T-cell (primary cell): ENCODE measurements at regions not wholly inside any gene's neighbourhood (a gene's known extent, or its start where the extent isn't known, plus 50 kb on each side); places are given as distances from the start of the nearest gene placed in this dataset.

Experiments
- ATAC-seq, 4 experiments: fragments of 200-7000 bp in 3 of 4; fragments of 150-1000 bp in 1 of 4; cut with Tn5 transposase; replicated peaks in 1 of 4; 1 replicate in 3 of 4; 2 replicates in 1 of 4; pipeline ENCODE4 v1.10.0; 2021; ENCODE audit warnings: moderate library complexity in 3 of 4, mild to moderate bottlenecking in 2 of 4, moderate number of reproducible peaks in 1 of 4
- CTCF ChIA-PET, 2 donors: fragments of 300-600 bp; sonication (Branson Sonifier 250); formaldehyde crosslinking; loops; one replicate each; lab custom pipeline; 2022; ENCODE audit warnings: antibody characterized with exemption in 2 of 2; lab: Charles Lee
- POLR2A ChIA-PET, 2 donors: fragments of 300-600 bp; sonication (Branson Sonifier 250); formaldehyde crosslinking; loops; one replicate each; lab custom pipeline; 2022; ENCODE audit warnings: antibody characterized with exemption in 2 of 2; lab: Charles Lee
- DNase-seq, 35 experiments: peaks; one replicate each; pipeline versions ENCODE4 v3.0.0 to v3.0.0-alpha.2; 2013 to 2023
- H3K27ac ChIP-seq: one replicate; pipeline ENCODE4 v1.5.1; 2013; ENCODE audit warnings: low read length
- H3K27me3 ChIP-seq, 2 experiments: replicated peaks in 1 of 2; 1 replicate in 1 of 2; 2 replicates in 1 of 2; pipeline versions ENCODE4 v1.6.1 to v1.7.0; 2013; ENCODE audit warnings: low read length in 1 of 2, mixed read lengths in 1 of 2; ENCODE audit not compliant: control insufficient read depth in 2 of 2, insufficient read depth in 2 of 2; ENCODE audit errors: extremely low read depth in 1 of 2
- H3K36me3 ChIP-seq, 2 donors: 1 replicate in 1 of 2; 2 replicates in 1 of 2; pipeline versions ENCODE4 v1.6.1 to v1.7.0; 2013; ENCODE audit warnings: low read length in 1 of 2; ENCODE audit not compliant: control insufficient read depth in 2 of 2, insufficient read depth in 1 of 2; ENCODE audit errors: extremely low read depth in 1 of 2
- H3K4me1 ChIP-seq, 2 experiments: 1 replicate in 1 of 2; 2 replicates in 1 of 2; pipeline versions ENCODE4 v1.6.1 to v1.7.0; 2013; ENCODE audit warnings: low read length in 2 of 2, mixed read lengths in 1 of 2; ENCODE audit not compliant: insufficient read depth in 2 of 2, control insufficient read depth in 1 of 2; ENCODE audit errors: extremely low read depth in 1 of 2
- H3K4me3 ChIP-seq, 2 donors: 1 replicate in 1 of 2; 2 replicates in 1 of 2; pipeline versions ENCODE4 v1.5.1 to v1.7.0; 2013; ENCODE audit warnings: mild to moderate bottlenecking in 2 of 2, low read length in 1 of 2, moderate library complexity in 1 of 2; ENCODE audit not compliant: control insufficient read depth in 1 of 2; ENCODE audit errors: extremely low read depth in 1 of 2
- H3K9me3 ChIP-seq: 2 replicates; pipeline ENCODE4 v1.7.0; 2013
- H3K27ac Mint-ChIP-seq, 2 donors: one replicate each; pipeline ENCODE4 v1.8.0; 2020 to 2021; ENCODE audit warnings: mild to moderate bottlenecking in 2 of 2, mixed read lengths in 2 of 2
- H3K27me3 Mint-ChIP-seq, 2 donors: one replicate each; pipeline ENCODE4 v1.8.0; 2021 to 2022; ENCODE audit warnings: mixed read lengths in 2 of 2
- H3K36me3 Mint-ChIP-seq: one replicate; pipeline ENCODE4 v1.8.0; 2021; ENCODE audit warnings: mixed read lengths
- H3K4me1 Mint-ChIP-seq, 3 donors: one replicate each; pipeline ENCODE4 v1.8.0; 2020 to 2022; ENCODE audit warnings: mixed read lengths in 3 of 3, mild to moderate bottlenecking in 1 of 3
- H3K4me3 Mint-ChIP-seq, 3 donors: one replicate each; pipeline ENCODE4 v1.8.0; 2020 to 2022; ENCODE audit warnings: mild to moderate bottlenecking in 3 of 3, mixed read lengths in 3 of 3, moderate library complexity in 3 of 3
- H3K9me3 Mint-ChIP-seq, 3 donors: one replicate each; pipeline ENCODE4 v1.8.0; 2020 to 2022; ENCODE audit warnings: mixed read lengths in 3 of 3
- WGBS: methylation state at CpG from one replicate; pipeline ENCODE4 v1.1.5; 2013; ENCODE audit warnings: missing lambda C conversion rate; ENCODE audit not compliant: insufficient coverage; 5-methylcytosine and 5-hydroxymethylcytosine counted together

DNA sequence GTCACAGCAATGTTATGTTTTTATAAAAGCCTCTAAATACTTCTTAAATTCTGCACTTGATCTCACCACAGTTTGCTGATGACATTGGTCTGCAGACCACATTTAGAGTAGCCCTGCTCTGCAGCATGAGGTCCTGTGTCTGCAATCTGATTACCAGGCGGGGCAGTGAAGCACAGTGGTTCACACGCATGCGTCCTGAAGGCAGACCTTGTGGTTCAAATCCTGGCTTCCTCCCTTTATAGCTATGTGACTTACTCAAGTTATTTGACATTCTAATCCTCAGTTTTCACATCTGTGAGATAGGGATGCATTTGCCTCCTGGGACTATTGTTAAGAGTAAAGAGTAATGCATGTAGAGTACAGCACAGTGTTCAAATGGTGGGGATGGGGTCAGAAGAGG, 50.3 kb downstream of the BMAL2 start:
- H3K9me3 Mint-ChIP-seq, result no peaks in the 10 kb centered on the region
- no peaks in the 10 kb centered on the region for H3K36me3 ChIP-seq
- no peak overlapping the region for H3K27ac Mint-ChIP-seq
- H3K4me1 Mint-ChIP-seq, result no peaks in the 10 kb centered on the region
- no peaks in the 10 kb centered on the region for H3K9me3 ChIP-seq
- H3K4me1 ChIP-seq, result no peaks in the 10 kb centered on the region
- H3K27me3 ChIP-seq, result no peaks in the 10 kb centered on the region
- no peaks in the 10 kb centered on the region for H3K36me3 Mint-ChIP-seq
- H3K27ac ChIP-seq, result no peak overlapping the region
- DNase-seq (no peak), ATAC-seq (no peak)
- H3K27me3 Mint-ChIP-seq, result no peaks in the 10 kb centered on the region
- CTCF ChIA-PET, result no interaction called here
- WGBS, result 90% methylated on average over 2 of the region's 3 CpGs
- H3K4me3 ChIP-seq, result no peak overlapping the region
- POLR2A ChIA-PET, result no interaction called here
- H3K4me3 Mint-ChIP-seq, result no peak overlapping the region

DNA sequence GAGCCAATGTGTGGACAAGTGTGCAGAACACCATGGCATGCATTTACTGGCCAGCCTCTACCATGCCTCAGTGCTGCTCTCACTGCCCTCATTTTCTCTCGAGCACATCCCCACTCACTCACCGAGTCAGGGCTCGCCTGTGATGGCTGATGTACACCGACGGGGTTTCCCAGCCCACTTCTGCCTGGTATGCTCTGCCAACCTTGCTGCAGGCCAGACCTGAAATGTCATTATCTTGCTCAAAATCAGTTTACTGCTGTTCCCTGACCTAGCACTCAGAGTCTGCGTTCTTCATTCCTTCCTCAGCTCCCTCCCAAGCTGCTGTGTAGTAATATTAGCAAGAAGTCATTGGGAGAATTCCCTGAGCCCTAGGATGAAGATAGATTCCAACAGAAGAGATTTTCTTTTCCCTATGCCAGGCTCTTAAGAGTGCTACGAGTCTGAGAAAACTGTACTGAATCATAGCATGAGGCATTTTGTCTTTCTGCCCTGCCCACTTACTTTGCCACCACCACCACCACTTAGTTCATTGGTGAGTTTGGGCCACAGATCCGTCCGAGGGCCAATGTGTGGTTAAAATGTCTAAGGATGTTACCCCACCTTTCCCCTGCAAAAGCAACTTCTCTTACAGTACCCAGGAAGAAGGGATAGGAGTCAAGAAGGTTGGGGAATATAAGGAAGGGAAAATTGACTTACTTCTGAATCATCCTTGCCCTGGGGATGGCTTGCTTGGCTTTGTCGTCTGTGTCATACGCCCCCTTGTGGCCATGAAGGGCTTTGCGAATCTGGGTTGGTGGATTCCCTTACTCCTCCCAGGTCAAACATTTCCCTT, 51.0 kb downstream of the BMAL2 start:
- WGBS, result 76% methylated on average over 6 of the region's 12 CpGs
- Histone ChIP-seq H3K27ac (no peak overlapping the region), H3K36me3 (no peaks in the 10 kb centered on the region), H3K27me3 (no peaks in the 10 kb centered on the region), H3K9me3 (no peaks in the 10 kb centered on the region), H3K4me1 (no peaks in the 10 kb centered on the region), H3K4me3 (no peak overlapping the region)
- no peaks in the 10 kb centered on the region for H3K36me3 Mint-ChIP-seq
- H3K4me3 Mint-ChIP-seq, result no peak overlapping the region
- no peak overlapping the region for H3K27ac Mint-ChIP-seq
- POLR2A ChIA-PET, result no interaction called here
- DNase-seq, result peak in 32 of 35 experiments; percentile 7 to 67 (median 34)
- peak in 2 of 4 experiments; percentile 42 to 58 for ATAC-seq
- no peaks in the 10 kb centered on the region for H3K27me3 Mint-ChIP-seq
- H3K9me3 Mint-ChIP-seq, result no peaks in the 10 kb centered on the region
- CTCF ChIA-PET, result interaction anchor here in 1 of 2 donors (1.1 to 1.6 kb wide), 2 partner anchors 9 to 13 kb away, joined by 3 to 5 read pairs; no protein-coding TSS in a partner anchor
- no peaks in the 10 kb centered on the region for H3K4me1 Mint-ChIP-seq

GRCh38 chr12:27384261-27384590, 51.6 kb downstream of the BMAL2 start:
- Histone ChIP-seq H3K4me3 (no peak overlapping the region), H3K27ac (no peak overlapping the region), H3K36me3 (no peaks in the 10 kb centered on the region), H3K4me1 (no peaks in the 10 kb centered on the region), H3K27me3 (no peaks in the 10 kb centered on the region), H3K9me3 (no peaks in the 10 kb centered on the region)
- no peaks in the 10 kb centered on the region for H3K36me3 Mint-ChIP-seq
- H3K27me3 Mint-ChIP-seq, result no peaks in the 10 kb centered on the region
- DNase-seq, result no peak
- no peak overlapping the region for H3K4me3 Mint-ChIP-seq
- no CpG with 5 or more reads among the region's 1 CpG for WGBS
- ChIA-PET POLR2A (no interaction called here), CTCF (interaction anchor here (1.1 to 1.6 kb wide), 3 partner anchors 9 to 33 kb away, joined by 3 to 5 read pairs (median 4); no protein-coding TSS in a partner anchor)
- ATAC-seq, result no peak
- no peak overlapping the region for H3K27ac Mint-ChIP-seq
- H3K4me1 Mint-ChIP-seq, result no peaks in the 10 kb centered on the region
- H3K9me3 Mint-ChIP-seq, result no peaks in the 10 kb centered on the region

GRCh38 chr12:27385766-27386564, 53.3 kb downstream of the BMAL2 start:
- Histone ChIP-seq H3K27ac (no peak overlapping the region), H3K4me3 (no peak overlapping the region), H3K27me3 (no peaks in the 10 kb centered on the region), H3K4me1 (no peaks in the 10 kb centered on the region), H3K9me3 (no peaks in the 10 kb centered on the region), H3K36me3 (no peaks in the 10 kb centered on the region)
- no peak for DNase-seq
- Mint-ChIP-seq H3K27ac (no peak overlapping the region), H3K4me1 (no peaks in the 10 kb centered on the region), H3K27me3 (no peaks in the 10 kb centered on the region), H3K9me3 (no peaks in the 10 kb centered on the region), H3K4me3 (no peak overlapping the region), H3K36me3 (no peaks in the 10 kb centered on the region)
- WGBS, result 89% methylated on average over 7 of the region's 10 CpGs
- ChIA-PET CTCF (interaction anchor here in 1 of 2 donors (0.6 kb wide), 1 partner anchor 1294 kb away, joined by 3 read pairs; no protein-coding TSS in a partner anchor), POLR2A (no interaction called here)
- ATAC-seq, result no peak

DNA sequence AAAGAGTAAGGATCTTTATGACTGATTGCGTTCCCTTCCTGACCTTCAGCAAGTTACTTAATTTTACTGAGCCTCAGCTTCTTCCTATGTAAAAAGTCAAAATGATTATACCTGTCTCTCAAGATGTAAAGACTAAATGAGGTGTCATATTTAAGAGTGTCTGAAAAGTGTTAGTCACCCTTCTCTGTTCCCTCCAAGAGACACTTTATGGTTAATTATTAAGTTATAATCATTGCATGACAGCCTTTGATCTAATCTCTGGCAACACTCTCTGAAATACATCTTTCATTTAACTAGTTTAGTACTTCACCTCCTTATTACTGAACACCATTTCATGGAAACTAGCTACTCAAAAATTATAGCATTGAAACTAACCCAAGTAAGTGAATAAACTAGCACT, 54.8 kb downstream of the BMAL2 start:
- Mint-ChIP-seq H3K4me1 (no peaks in the 10 kb centered on the region), H3K36me3 (no peaks in the 10 kb centered on the region), H3K4me3 (no peak overlapping the region), H3K9me3 (no peaks in the 10 kb centered on the region), H3K27ac (no peak overlapping the region), H3K27me3 (no peaks in the 10 kb centered on the region)
- ATAC-seq (no peak), DNase-seq (no peak)
- ChIA-PET POLR2A (interaction anchor here in 1 of 2 donors (0.5 kb wide), 1 partner anchor 14 kb away, joined by 4 read pairs; no protein-coding TSS in a partner anchor), CTCF (interaction anchor here in 1 of 2 donors (0.6 to 0.7 kb wide), 2 partner anchors 66 to 258 kb away, joined by 3 read pairs; no protein-coding TSS in a partner anchor)
- Histone ChIP-seq H3K4me3 (no peak overlapping the region), H3K27ac (no peak overlapping the region), H3K9me3 (no peaks in the 10 kb centered on the region), H3K36me3 (no peaks in the 10 kb centered on the region), H3K27me3 (no peaks in the 10 kb centered on the region), H3K4me1 (no peaks in the 10 kb centered on the region)
- WGBS, result no CpG with 5 or more reads among the region's 1 CpG

- H3K4me1 ChIP-seq, result no peaks in the 10 kb centered on the region
- ChIA-PET CTCF (interaction anchor here in 1 of 2 donors (0.6 to 1.3 kb wide), 2 partner anchors 10 to 46 kb away, joined by 3 to 5 read pairs; no protein-coding TSS in a partner anchor), POLR2A (no interaction called here)
- Mint-ChIP-seq H3K27ac (no peak overlapping the region), H3K36me3 (no peaks in the 10 kb centered on the region), H3K9me3 (no peaks in the 10 kb centered on the region), H3K4me1 (no peaks in the 10 kb centered on the region), H3K4me3 (no peak overlapping the region), H3K27me3 (no peaks in the 10 kb centered on the region)
- WGBS, result no CpG with 5 or more reads among the region's 1 CpG
- ATAC-seq (no peak), DNase-seq (no peak)
- no peak overlapping the region for H3K27ac ChIP-seq
- H3K36me3 ChIP-seq, result no peaks in the 10 kb centered on the region
- H3K9me3 ChIP-seq, result no peaks in the 10 kb centered on the region
- H3K27me3 ChIP-seq, result no peaks in the 10 kb centered on the region
- no peak overlapping the region for H3K4me3 ChIP-seq
These were observed 56.0 kb downstream of the BMAL2 start for GRCh38 chr12:27388650-27389049.
